ENCODE measurements at regions not wholly inside any gene's neighbourhood (a gene's known extent, or its start where the extent isn't known, plus 50 kb on each side); places are given as distances from the start of the nearest gene placed in this dataset.

- no peaks in the 10 kb centered on the region for H3K27me3 ChIP-seq (ENCODE audit: control insufficient read depth in 3 of 3, insufficient read depth in 3 of 3, low read length in 2 of 3)
- no peaks in the 10 kb centered on the region for H3K36me3 ChIP-seq (ENCODE audit: control insufficient read depth in 4 of 4, insufficient read depth in 4 of 4, low read length in 4 of 4)
- H3K9me3 ChIP-seq (ENCODE audit: control insufficient read depth in 4 of 4, insufficient read depth in 3 of 4, low read length in 3 of 4), result no peaks in the 10 kb centered on the region
- ATAC-seq (ENCODE audit: insufficient read depth, low FRiP score) (no peak), DNase-seq (no peak)
- no peak overlapping the region for H3K4me3 ChIP-seq
- no peak for TF ChIP-seq CTCF (IDR thresholded peaks at IDR 0.05; ENCODE audit: control extremely low read depth, extremely low read depth)
- no peaks in the 10 kb centered on the region for H3K4me1 ChIP-seq (ENCODE audit: control insufficient read depth in 5 of 5, insufficient read depth in 5 of 5, low read length in 5 of 5)
- no peak overlapping the region for H3K27ac ChIP-seq (ENCODE audit: low read depth in 1 of 2, low read length in 1 of 2)
- H3K9ac ChIP-seq (ENCODE audit: insufficient read depth in 1 of 2, low read length in 2 of 2), result no peak overlapping the region
These were observed 678.3 kb upstream of the CHD1 start for GRCh38 chr5:99607124-99607523.

- H3K9ac ChIP-seq (ENCODE audit: insufficient read depth in 1 of 2, low read length in 2 of 2), result no peak overlapping the region
- no peak for TF ChIP-seq CTCF (IDR thresholded peaks at IDR 0.05; ENCODE audit: control extremely low read depth, extremely low read depth)
- H3K4me3 ChIP-seq, result no peak overlapping the region
- WGBS, 2 donors, result 92 to 93% methylated on average over 3 of the region's 3 CpGs
- no peaks in the 10 kb centered on the region for H3K9me3 ChIP-seq (ENCODE audit: control insufficient read depth in 4 of 4, insufficient read depth in 3 of 4, low read length in 3 of 4)
- ATAC-seq (ENCODE audit: insufficient read depth, low FRiP score) (no peak), DNase-seq (no peak)
- no peaks in the 10 kb centered on the region for H3K4me1 ChIP-seq (ENCODE audit: control insufficient read depth in 5 of 5, insufficient read depth in 5 of 5, low read length in 5 of 5)
- H3K27me3 ChIP-seq (ENCODE audit: control insufficient read depth in 3 of 3, insufficient read depth in 3 of 3, low read length in 2 of 3), result no peaks in the 10 kb centered on the region
- no peaks in the 10 kb centered on the region for H3K36me3 ChIP-seq (ENCODE audit: control insufficient read depth in 4 of 4, insufficient read depth in 4 of 4, low read length in 4 of 4)
- no peak overlapping the region for H3K27ac ChIP-seq (ENCODE audit: low read depth in 1 of 2, low read length in 1 of 2)
These were observed 677.1 kb upstream of the CHD1 start for GRCh38 chr5:99605904-99606303.

- Histone ChIP-seq H3K4me1 (ENCODE audit: control insufficient read depth in 5 of 5, insufficient read depth in 5 of 5, low read length in 5 of 5) (no peaks in the 10 kb centered on the region), H3K27ac (ENCODE audit: low read depth in 1 of 2, low read length in 1 of 2) (no peak overlapping the region), H3K36me3 (ENCODE audit: control insufficient read depth in 4 of 4, insufficient read depth in 4 of 4, low read length in 4 of 4) (no peaks in the 10 kb centered on the region), H3K4me3 (no peak overlapping the region), H3K9ac (ENCODE audit: insufficient read depth in 1 of 2, low read length in 2 of 2) (no peak overlapping the region), H3K9me3 (ENCODE audit: control insufficient read depth in 4 of 4, insufficient read depth in 3 of 4, low read length in 3 of 4) (no peaks in the 10 kb centered on the region), H3K27me3 (ENCODE audit: control insufficient read depth in 3 of 3, insufficient read depth in 3 of 3, low read length in 2 of 3) (no peaks in the 10 kb centered on the region)
- DNase-seq (no peak), ATAC-seq (ENCODE audit: insufficient read depth, low FRiP score) (no peak)
- 79 to 93% methylated on average over 1 of the region's 1 CpG for WGBS, 2 donors
- TF ChIP-seq CTCF (IDR thresholded peaks at IDR 0.05; ENCODE audit: control extremely low read depth, extremely low read depth), result no peak
These were observed 672.1 kb upstream of the CHD1 start for GRCh38 chr5:99600952-99601351.

- no peaks in the 10 kb centered on the region for H3K36me3 ChIP-seq (ENCODE audit: control insufficient read depth in 4 of 4, insufficient read depth in 4 of 4, low read length in 4 of 4)
- WGBS, 2 donors, result 87 to 91% methylated on average over 1 of the region's 1 CpG
- H3K27ac ChIP-seq (ENCODE audit: low read depth in 1 of 2, low read length in 1 of 2), result no peak overlapping the region
- no peaks in the 10 kb centered on the region for H3K9me3 ChIP-seq (ENCODE audit: control insufficient read depth in 4 of 4, insufficient read depth in 3 of 4, low read length in 3 of 4)
- ATAC-seq (ENCODE audit: insufficient read depth, low FRiP score) (no peak), DNase-seq (no peak)
- no peak overlapping the region for H3K4me3 ChIP-seq
- H3K27me3 ChIP-seq (ENCODE audit: control insufficient read depth in 3 of 3, insufficient read depth in 3 of 3, low read length in 2 of 3), result no peaks in the 10 kb centered on the region
- H3K9ac ChIP-seq (ENCODE audit: insufficient read depth in 1 of 2, low read length in 2 of 2), result no peak overlapping the region
- TF ChIP-seq CTCF (IDR thresholded peaks at IDR 0.05; ENCODE audit: control extremely low read depth, extremely low read depth), result no peak
- H3K4me1 ChIP-seq (ENCODE audit: control insufficient read depth in 5 of 5, insufficient read depth in 5 of 5, low read length in 5 of 5), result no peaks in the 10 kb centered on the region
These were observed 662.0 kb upstream of the CHD1 start for GRCh38 chr5:99590806-99591205.

Data from lung (tissue), 11 donors.